Keratinocyte (primary cell): ENCODE measurements at regions not wholly inside any gene's neighbourhood (a gene's known extent, or its start where the extent isn't known, plus 50 kb on each side); places are given as distances from the start of the nearest gene placed in this dataset.

Experiments
- DNase-seq: peaks from one replicate; pipeline ENCODE4 v3.0.0-alpha.2; 2011; ENCODE audit warnings: low read depth, missing footprints, low spot score
- FAIRE-seq: peaks from 2 replicates; lab custom pipeline; 2011; peaks lifted over from hg19 to GRCh38; lab: Jason Lieb, UNC
- H2AFZ ChIP-seq: 2 replicates; pipeline ENCODE4 v1.6.0; 2012; ENCODE audit warnings: low read length, control low read depth, inconsistent platforms; ENCODE audit not compliant: control insufficient read depth
- H3K27ac ChIP-seq: 2 replicates; pipeline ENCODE4 v1.5.1; 2011; ENCODE audit warnings: low read length; ENCODE audit not compliant: control insufficient read depth, insufficient read depth
- H3K27me3 ChIP-seq: 3 replicates; pipeline ENCODE4 v1.6.0; 2011; ENCODE audit warnings: low read length; ENCODE audit not compliant: control insufficient read depth, insufficient read depth; ENCODE audit errors: extremely low read depth
- H3K36me3 ChIP-seq, 2 experiments: 2 replicates in 1 of 2; 3 replicates in 1 of 2; pipeline ENCODE4 v1.5.1; 2011; ENCODE audit warnings: low read length in 2 of 2, mild to moderate bottlenecking in 1 of 2; ENCODE audit not compliant: control insufficient read depth in 2 of 2, insufficient read depth in 2 of 2; ENCODE audit errors: extremely low read depth in 1 of 2
- H3K4me1 ChIP-seq: 3 replicates; pipeline ENCODE4 v1.5.1; 2011; ENCODE audit warnings: low read length; ENCODE audit not compliant: control insufficient read depth, insufficient read depth; ENCODE audit errors: extremely low read depth
- H3K4me2 ChIP-seq: 3 replicates; pipeline ENCODE4 v1.6.0; 2011; ENCODE audit warnings: low read depth, low read length; ENCODE audit not compliant: control insufficient read depth, insufficient read depth; ENCODE audit errors: extremely low read depth
- H3K4me3 ChIP-seq, 3 experiments: fragments of 200-600 bp in 1 of 3; sonication (generic) in 1 of 3; 2 replicates in 2 of 3; 3 replicates in 1 of 3; pipeline ENCODE4 v1.5.1; 2011 to 2016; ENCODE audit warnings: low read length in 3 of 3, mild to moderate bottlenecking in 3 of 3, control low read depth in 2 of 3, inconsistent platforms in 1 of 3, low read depth in 1 of 3, mixed read lengths in 1 of 3, mixed run types in 1 of 3, moderate library complexity in 1 of 3; ENCODE audit not compliant: control insufficient read depth in 2 of 3, insufficient read depth in 2 of 3; ENCODE audit errors: extremely low read depth in 1 of 3
- H3K79me2 ChIP-seq: 2 replicates; pipeline ENCODE4 v1.6.0; 2012; ENCODE audit warnings: low read length; ENCODE audit not compliant: control insufficient read depth, insufficient read depth
- H3K9ac ChIP-seq: 3 replicates; pipeline ENCODE4 v1.6.0; 2011; ENCODE audit warnings: low read length; ENCODE audit not compliant: control insufficient read depth, insufficient read depth; ENCODE audit errors: extremely low read depth
- H3K9me1 ChIP-seq: 3 replicates; pipeline ENCODE4 v1.6.0; 2011; ENCODE audit warnings: low read length; ENCODE audit not compliant: control insufficient read depth, insufficient read depth; ENCODE audit errors: extremely low read depth
- H3K9me3 ChIP-seq: 2 replicates; pipeline ENCODE4 v1.5.1; 2012; ENCODE audit warnings: low read depth, low read length; ENCODE audit not compliant: control insufficient read depth
- H4K20me1 ChIP-seq: 3 replicates; pipeline ENCODE4 v1.6.0; 2011; ENCODE audit warnings: low read length; ENCODE audit not compliant: control insufficient read depth, insufficient read depth; ENCODE audit errors: extremely low read depth
- CTCF ChIP-seq, 3 experiments: IDR thresholded peaks in 1 of 3; conservative IDR thresholded peaks in 1 of 3; optimal IDR thresholded peaks in 1 of 3; 2 replicates in 2 of 3; 3 replicates in 1 of 3; pipeline versions ENCODE3 to v1.5.1; 2011; ENCODE audit warnings: low read length in 3 of 3, mild to moderate bottlenecking in 3 of 3, moderate library complexity in 2 of 3, control low read depth in 1 of 3, inconsistent platforms in 1 of 3; ENCODE audit not compliant: insufficient read depth in 2 of 3; ENCODE audit errors: extremely low read depth in 1 of 3
- EZH2 ChIP-seq: IDR thresholded peaks from one replicate; pipeline ENCODE4 v1.6.1; 2012; ENCODE audit warnings: inconsistent platforms, mild to moderate bottlenecking, low read length, moderate library complexity
- dilution Hi-C: fragments of 300-500 bp; cut with MboI; formaldehyde crosslinking; loops from one replicate; pipeline ENCODE4 v1.7.0; 2020; ENCODE audit warnings: low sequenced_read_pairs; ENCODE audit not compliant: extremely low pct_ligation_motif_present

DNA sequence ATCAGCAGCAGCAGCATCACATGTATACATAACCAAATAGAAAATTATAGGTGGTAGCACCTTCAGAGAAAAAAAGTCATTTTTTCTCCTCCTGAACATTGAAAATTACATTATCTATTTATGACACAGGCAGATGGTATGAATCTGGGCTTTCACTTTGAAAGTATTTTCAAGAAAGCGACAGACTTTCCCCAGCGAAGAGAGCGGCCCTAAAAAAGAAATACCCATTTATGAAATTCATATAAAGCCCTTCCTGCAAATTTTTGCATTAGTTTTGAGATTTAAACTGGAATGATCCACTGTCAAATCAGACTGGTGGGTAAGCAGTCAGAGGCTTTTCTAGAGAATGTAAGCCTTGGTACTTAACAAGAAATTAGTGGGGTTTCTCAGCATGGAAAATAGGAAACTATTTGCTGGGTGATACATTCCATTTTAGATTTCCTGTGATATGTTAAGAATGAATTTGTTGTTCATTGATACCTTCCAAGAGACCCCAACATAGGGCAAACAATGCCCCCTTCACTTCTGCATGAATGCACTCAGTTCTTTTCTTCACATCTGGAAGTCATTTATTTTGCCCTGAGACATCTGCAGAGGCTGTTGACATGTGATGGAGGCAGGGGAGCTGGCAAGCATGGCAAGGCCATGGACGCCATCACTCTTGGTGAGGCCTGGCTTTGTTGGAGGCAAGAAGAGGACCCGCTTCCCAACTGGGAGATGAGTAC lies 147.0 kb downstream of the LINC00237 start:
- no peak for DNase-seq
- H3K9ac ChIP-seq, result no peak overlapping the region

DNA sequence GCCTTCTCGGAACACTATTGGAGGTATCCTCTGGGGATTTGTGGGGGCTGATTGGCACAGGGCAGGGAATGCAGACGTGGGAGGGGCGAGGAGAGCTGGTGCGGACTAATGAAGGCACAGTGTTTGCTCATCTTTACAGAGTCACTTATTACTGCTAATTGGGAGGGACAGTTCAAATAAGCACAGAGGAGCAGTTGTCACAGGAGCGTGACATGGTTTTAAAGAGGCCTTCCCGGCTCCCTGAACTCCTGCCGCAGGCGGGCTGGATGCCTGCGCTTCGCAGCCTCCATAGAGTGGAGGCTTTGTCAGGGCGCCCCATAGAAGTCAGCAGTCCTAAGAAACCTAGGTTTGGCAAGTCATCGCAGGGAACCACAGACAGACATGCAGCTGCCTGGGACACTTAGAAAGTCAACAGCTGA lies 149.6 kb downstream of the LINC00237 start:
- Histone ChIP-seq H3K27ac (no peak overlapping the region), H3K4me3 (no peak overlapping the region), H3K27me3 (no peaks in the 10 kb centered on the region), H3K9me3 (no peaks in the 10 kb centered on the region), H3K9ac (no peak overlapping the region), H3K36me3 (no peaks in the 10 kb centered on the region), H3K9me1 (no peaks in the 10 kb centered on the region), H3K4me2 (no peak overlapping the region), H3K4me1 (no peaks in the 10 kb centered on the region), H3K79me2 (no peaks in the 10 kb centered on the region), H4K20me1 (no peaks in the 10 kb centered on the region), H2AFZ (no peak overlapping the region)
- TF ChIP-seq CTCF (optimal IDR thresholded peaks at IDR 0.05 in 1 of 3, IDR thresholded peaks at IDR 0.05 in 1 of 3, conservative IDR thresholded peaks at IDR 0.05 in 1 of 3; ENCODE audit: extremely low read depth in 1 of 3, insufficient read depth in 2 of 3, low read length in 3 of 3) (no peak), EZH2 (no peak)
- DNase-seq (no peak), FAIRE-seq (no peak)
- dilution Hi-C loops, result no loop called here

More for the DNA sequence above, 147.0 kb downstream of the LINC00237 start:
- Histone ChIP-seq H3K4me1 (no peaks in the 10 kb centered on the region), H3K9me1 (no peaks in the 10 kb centered on the region), H4K20me1 (no peaks in the 10 kb centered on the region), H3K4me2 (no peak overlapping the region), H3K36me3 (no peaks in the 10 kb centered on the region), H3K9me3 (peaks cover under 1% of the 10 kb centered on the region), H3K4me3 (no peak overlapping the region), H3K27me3 (no peaks in the 10 kb centered on the region), H3K79me2 (no peaks in the 10 kb centered on the region), H3K27ac (no peak overlapping the region), H2AFZ (no peak overlapping the region)
- TF ChIP-seq EZH2, result no peak
- TF ChIP-seq CTCF (optimal IDR thresholded peaks at IDR 0.05 in 1 of 3, IDR thresholded peaks at IDR 0.05 in 1 of 3, conservative IDR thresholded peaks at IDR 0.05 in 1 of 3; ENCODE audit: extremely low read depth in 1 of 3, insufficient read depth in 2 of 3, low read length in 3 of 3), result no peak
- dilution Hi-C loops, result no loop called here
- FAIRE-seq, result no peak
